MM.1S (cell line): ENCODE measurements at regions not wholly inside any gene's neighbourhood (a gene's known extent, or its start where the extent isn't known, plus 50 kb on each side); places are given as distances from the start of the nearest gene placed in this dataset.

Experiments
- EZH2 ChIP-seq: fragments of 300-600 bp; sonication (generic); optimal IDR thresholded peaks from 2 replicates; pipeline ENCODE3; 2017; ENCODE audit warnings: low read depth, mild to moderate bottlenecking, antibody characterized with exemption, low read length, mixed read lengths
- TF ChIP-seq, protein P1 (sequence below): fragments of 300-600 bp; sonication (generic); IDR thresholded peaks from 2 replicates; pipeline ENCODE4 v1.5.1; 2016; ENCODE audit warnings: antibody characterized with exemption, low read length, mixed read lengths

- TF ChIP-seq, protein P1, sequence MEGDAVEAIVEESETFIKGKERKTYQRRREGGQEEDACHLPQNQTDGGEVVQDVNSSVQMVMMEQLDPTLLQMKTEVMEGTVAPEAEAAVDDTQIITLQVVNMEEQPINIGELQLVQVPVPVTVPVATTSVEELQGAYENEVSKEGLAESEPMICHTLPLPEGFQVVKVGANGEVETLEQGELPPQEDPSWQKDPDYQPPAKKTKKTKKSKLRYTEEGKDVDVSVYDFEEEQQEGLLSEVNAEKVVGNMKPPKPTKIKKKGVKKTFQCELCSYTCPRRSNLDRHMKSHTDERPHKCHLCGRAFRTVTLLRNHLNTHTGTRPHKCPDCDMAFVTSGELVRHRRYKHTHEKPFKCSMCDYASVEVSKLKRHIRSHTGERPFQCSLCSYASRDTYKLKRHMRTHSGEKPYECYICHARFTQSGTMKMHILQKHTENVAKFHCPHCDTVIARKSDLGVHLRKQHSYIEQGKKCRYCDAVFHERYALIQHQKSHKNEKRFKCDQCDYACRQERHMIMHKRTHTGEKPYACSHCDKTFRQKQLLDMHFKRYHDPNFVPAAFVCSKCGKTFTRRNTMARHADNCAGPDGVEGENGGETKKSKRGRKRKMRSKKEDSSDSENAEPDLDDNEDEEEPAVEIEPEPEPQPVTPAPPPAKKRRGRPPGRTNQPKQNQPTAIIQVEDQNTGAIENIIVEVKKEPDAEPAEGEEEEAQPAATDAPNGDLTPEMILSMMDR, result no peak
- no peak for TF ChIP-seq EZH2
Observed at GRCh38 chr5:126056851-126057622, 366.2 kb upstream of the GRAMD2B start.
